ENCODE measurements at regions not wholly inside any gene's neighbourhood (a gene's known extent, or its start where the extent isn't known, plus 50 kb on each side); places are given as distances from the start of the nearest gene placed in this dataset.

DNA sequence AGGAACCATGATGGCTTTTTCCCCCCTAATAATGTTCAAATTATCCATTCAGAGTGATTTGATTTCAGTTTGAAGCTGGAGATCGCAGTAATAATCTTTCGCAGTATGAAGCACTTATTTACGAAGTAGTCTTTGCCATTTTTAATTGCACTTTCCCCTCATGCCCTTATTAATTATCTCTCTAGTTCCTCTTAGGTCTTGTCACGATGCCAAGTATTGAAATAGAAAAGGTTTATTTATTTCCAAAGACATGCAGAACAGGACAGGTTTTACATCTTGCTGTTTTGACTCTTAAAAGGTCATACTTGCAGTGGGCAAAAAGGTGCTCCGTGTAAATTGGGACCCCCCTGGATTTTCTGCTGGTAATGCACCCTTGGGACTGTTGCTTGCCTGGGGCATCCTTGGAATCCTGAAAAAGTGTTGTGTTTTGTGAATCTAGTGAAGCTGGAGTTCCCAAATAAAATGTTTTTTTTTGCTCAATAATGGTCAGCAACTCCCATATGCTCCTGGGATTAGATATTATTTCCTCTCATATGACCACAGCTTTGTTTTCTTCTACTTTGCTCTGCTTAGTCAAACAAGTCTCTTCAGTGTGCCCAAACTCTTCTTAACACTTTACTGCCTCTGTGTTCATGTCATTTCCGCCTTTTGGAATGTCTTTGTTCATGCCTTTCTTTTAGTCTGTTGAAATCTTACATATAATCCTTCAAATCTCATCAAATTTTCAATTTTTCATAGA lies 278.3 kb downstream of the TMEM38B start:
- H3K27ac ChIP-seq = no peak overlapping the region
- no peak overlapping the region for H3K4me2 ChIP-seq (ENCODE audit: low read length)
- no peaks in the 10 kb centered on the region for H3K4me1 ChIP-seq
- no peaks in the 10 kb centered on the region for H3K36me3 ChIP-seq (ENCODE audit: control insufficient read depth, insufficient read depth, low read length)
- no peak overlapping the region for H3K9ac ChIP-seq
- TF ChIP-seq CTCF (IDR thresholded peaks at IDR 0.05) = no peak
- H3K79me2 ChIP-seq = no peaks in the 10 kb centered on the region
- no peak overlapping the region for H2AFZ ChIP-seq
- no peaks in the 10 kb centered on the region for H3K27me3 ChIP-seq (ENCODE audit: control insufficient read depth, insufficient read depth, low read length)
- no peaks in the 10 kb centered on the region for H3K9me3 ChIP-seq (ENCODE audit: control insufficient read depth, low read length)
- H3K4me3 ChIP-seq (ENCODE audit: low read depth, low read length) = no peak overlapping the region

DNA sequence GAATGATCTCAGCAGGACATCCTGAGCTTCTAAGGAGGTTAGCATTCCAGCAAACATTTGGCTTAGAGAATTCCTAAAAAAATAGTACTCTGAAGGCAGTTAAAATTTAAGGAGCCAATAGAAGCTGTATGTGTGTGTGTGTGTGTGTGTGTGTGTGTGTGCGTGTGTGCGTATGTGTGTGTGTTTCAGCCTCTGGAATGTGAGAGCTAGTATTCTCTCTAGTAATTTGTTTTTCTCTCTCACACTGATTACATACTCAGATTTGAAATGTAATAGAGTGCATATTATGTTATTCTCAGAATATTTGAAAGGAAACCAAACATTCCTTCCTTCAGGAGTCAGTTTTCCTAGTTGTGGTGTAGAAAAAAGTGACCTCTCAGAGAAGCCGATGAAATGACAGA lies 279.6 kb downstream of the TMEM38B start:
- Histone ChIP-seq H3K27me3 (ENCODE audit: control insufficient read depth, insufficient read depth, low read length) (no peaks in the 10 kb centered on the region), H3K4me2 (ENCODE audit: low read length) (no peak overlapping the region), H2AFZ (no peak overlapping the region), H3K79me2 (no peaks in the 10 kb centered on the region), H3K4me3 (ENCODE audit: low read depth, low read length) (no peak overlapping the region), H3K27ac (no peak overlapping the region), H3K4me1 (no peaks in the 10 kb centered on the region), H3K36me3 (ENCODE audit: control insufficient read depth, insufficient read depth, low read length) (no peaks in the 10 kb centered on the region), H3K9ac (no peak overlapping the region), H3K9me3 (ENCODE audit: control insufficient read depth, low read length) (no peaks in the 10 kb centered on the region)
- TF ChIP-seq CTCF (IDR thresholded peaks at IDR 0.05) = no peak

DNA sequence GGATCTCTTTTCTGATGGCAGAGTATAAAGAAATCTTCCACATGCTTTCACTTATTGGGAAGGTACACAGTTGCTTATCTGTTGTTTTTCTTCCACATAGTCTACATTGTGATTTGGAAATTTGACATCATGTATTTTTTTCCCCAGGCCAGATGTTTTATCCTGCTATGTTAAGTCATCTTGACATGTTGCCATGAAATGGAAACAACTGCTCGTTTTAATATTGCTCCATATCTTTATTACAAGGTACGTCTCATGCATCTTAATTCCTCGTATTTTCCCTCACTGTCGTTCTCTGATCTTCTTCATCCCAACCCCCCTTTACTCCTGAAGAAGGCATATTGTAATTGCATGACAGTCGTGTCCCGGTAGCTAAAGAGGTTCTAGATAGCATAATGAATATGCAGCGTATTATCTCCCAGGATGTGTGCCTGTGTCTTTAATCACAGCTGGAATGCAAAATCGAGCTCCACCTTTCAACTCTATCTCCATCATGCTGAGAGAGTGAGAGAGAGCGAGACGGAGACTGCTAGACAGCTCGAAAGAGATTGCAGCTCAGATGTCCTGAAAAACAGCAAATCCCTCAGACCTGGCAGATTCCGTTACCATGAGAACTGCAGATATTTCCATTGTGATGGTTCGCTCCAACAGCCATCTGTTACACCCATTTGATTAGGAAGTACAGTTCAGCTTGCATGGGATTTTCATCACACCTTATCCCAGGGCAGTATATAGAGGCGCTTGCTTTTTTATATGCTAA lies 281.7 kb downstream of the TMEM38B start:
- H3K4me2 ChIP-seq (ENCODE audit: low read length) = no peak overlapping the region
- TF ChIP-seq CTCF (IDR thresholded peaks at IDR 0.05) = no peak
- no peak overlapping the region for H3K27ac ChIP-seq
- H3K9ac ChIP-seq = no peak overlapping the region
- H3K36me3 ChIP-seq (ENCODE audit: control insufficient read depth, insufficient read depth, low read length) = no peaks in the 10 kb centered on the region
- no peaks in the 10 kb centered on the region for H3K27me3 ChIP-seq (ENCODE audit: control insufficient read depth, insufficient read depth, low read length)
- H3K9me3 ChIP-seq (ENCODE audit: control insufficient read depth, low read length) = no peaks in the 10 kb centered on the region
- H3K4me3 ChIP-seq (ENCODE audit: low read depth, low read length) = no peak overlapping the region
- H3K4me1 ChIP-seq = no peaks in the 10 kb centered on the region
- H3K79me2 ChIP-seq = no peaks in the 10 kb centered on the region
- no peak overlapping the region for H2AFZ ChIP-seq

- no peak overlapping the region for H3K4me2 ChIP-seq (ENCODE audit: low read length)
- H3K9ac ChIP-seq = no peak overlapping the region
- no peaks in the 10 kb centered on the region for H3K79me2 ChIP-seq
- no peaks in the 10 kb centered on the region for H3K27me3 ChIP-seq (ENCODE audit: control insufficient read depth, insufficient read depth, low read length)
- H2AFZ ChIP-seq = no peak overlapping the region
- TF ChIP-seq CTCF (IDR thresholded peaks at IDR 0.05) = no peak
- no peak overlapping the region for H3K27ac ChIP-seq
- no peaks in the 10 kb centered on the region for H3K36me3 ChIP-seq (ENCODE audit: control insufficient read depth, insufficient read depth, low read length)
- H3K9me3 ChIP-seq (ENCODE audit: control insufficient read depth, low read length) = no peaks in the 10 kb centered on the region
- H3K4me3 ChIP-seq (ENCODE audit: low read depth, low read length) = no peak overlapping the region
- H3K4me1 ChIP-seq = no peaks in the 10 kb centered on the region
Measured at GRCh38 chr9:105978336-105978735, 284.0 kb downstream of the TMEM38B start.

Data from parathyroid adenoma (tissue), 2 donors.